ENCODE measurements at regions not wholly inside any gene's neighbourhood (a gene's known extent, or its start where the extent isn't known, plus 50 kb on each side); places are given as distances from the start of the nearest gene placed in this dataset.

GRCh38 chrX:14125462-14125861 lies 95.8 kb upstream of the GEMIN8 start:
- DNase-seq: no peak

DNA sequence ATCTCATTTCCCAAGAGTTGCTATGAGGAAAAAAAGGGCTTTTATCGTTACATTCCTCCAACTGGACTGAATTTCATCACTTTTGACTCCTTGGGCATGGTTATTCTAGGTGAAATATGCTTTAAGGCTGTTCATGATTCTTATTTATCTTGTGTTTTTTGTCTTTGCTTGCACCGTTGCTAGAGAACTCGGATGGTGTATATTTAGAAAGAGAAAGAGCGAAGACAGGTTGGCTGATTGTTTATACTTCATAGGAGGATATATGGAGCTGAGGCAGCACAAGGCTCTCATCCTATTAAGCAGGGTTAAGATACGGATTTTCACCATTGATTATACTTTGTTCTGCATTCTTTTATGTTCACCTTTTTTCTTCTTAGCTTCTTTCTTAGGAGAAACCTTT lies 94.9 kb upstream of the GEMIN8 start:
- DNase-seq: no peak

DNA sequence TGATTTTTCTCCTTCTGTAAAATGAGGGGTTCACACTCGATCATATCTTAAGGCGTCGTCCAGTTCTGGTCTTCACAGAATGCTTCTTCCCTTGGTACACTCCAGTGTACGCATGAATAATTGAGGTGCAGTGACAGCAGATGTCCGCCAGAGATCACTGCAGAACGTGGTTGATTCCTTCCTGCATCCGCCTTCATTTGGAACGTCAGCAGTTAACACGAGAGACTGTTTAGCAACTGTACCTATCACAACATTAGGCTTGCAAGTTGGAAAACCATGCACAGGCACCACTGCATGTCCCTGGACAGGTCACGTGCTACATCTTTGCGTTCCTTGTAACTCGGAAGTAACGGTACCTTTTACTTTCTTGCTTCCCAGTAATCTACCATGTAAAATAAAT lies 66.0 kb upstream of the GEMIN8 start:
- DNase-seq: no peak

DNA sequence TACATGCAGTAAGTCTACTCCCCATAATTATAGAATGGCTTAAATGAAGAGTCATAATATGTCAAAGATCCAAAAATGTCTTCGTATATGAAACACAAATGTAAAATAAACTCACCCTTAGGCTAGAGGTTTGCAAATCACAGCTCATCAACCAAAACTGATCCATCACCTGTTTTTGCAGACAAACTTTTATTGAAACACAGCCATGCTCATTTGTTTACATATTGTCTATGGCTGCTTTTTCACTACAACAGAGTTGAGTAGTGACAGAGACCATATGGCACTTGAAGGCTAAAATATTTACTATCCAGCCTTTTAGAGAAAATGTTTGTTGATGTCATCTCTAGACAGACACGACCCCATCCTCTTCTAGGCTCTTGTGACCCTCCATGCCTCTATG lies 64.5 kb upstream of the GEMIN8 start:
- no peak for DNase-seq

- DNase-seq: no peak
Measured at GRCh38 chrX:14084466-14084865, 54.8 kb upstream of the GEMIN8 start.

DNA sequence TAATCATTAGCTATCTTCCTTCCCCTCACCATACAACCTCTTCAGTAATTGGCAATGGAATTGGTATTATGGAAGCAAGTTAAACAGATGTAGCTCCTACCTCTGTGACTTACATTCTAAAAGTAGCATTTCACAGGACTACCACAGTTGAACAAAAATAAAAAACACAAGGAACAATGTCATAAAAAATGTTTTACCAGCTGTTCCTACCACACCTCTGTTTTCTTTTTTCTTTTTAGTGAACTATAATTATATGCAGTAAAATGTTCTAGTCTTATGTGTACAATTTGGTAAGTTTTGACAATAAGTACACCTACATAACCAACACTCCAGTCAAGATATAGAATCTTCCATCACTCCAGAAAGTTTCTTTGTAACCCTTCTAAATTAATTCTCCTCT lies 54.1 kb upstream of the GEMIN8 start:
- DNase-seq: no peak

- no peak for DNase-seq
Measured at GRCh38 chrX:14079891-14080430, 50.3 kb upstream of the GEMIN8 start.
